SK-N-MC (cell line): ENCODE measurements at regions not wholly inside any gene's neighbourhood (a gene's known extent, or its start where the extent isn't known, plus 50 kb on each side); places are given as distances from the start of the nearest gene placed in this dataset.

Experiments
- EZH2 ChIP-seq: fragments of 200-600 bp; sonication (generic); IDR thresholded peaks from one replicate; pipeline ENCODE4 v1.6.1; 2017; ENCODE audit warnings: antibody characterized with exemption
- FOXP2 ChIP-seq: optimal IDR thresholded peaks from 2 replicates; pipeline ENCODE3; 2011; ENCODE audit warnings: mild to moderate bottlenecking, moderate library complexity; ENCODE audit not compliant: insufficient read depth; ENCODE audit errors: extremely low read length, control extremely low read depth
- POLR2AphosphoS5 ChIP-seq: IDR thresholded peaks from 2 replicates; pipeline ENCODE4 v1.6.1; 2012; ENCODE audit warnings: mild to moderate bottlenecking, low read depth, low read length, borderline replicate concordance

DNA sequence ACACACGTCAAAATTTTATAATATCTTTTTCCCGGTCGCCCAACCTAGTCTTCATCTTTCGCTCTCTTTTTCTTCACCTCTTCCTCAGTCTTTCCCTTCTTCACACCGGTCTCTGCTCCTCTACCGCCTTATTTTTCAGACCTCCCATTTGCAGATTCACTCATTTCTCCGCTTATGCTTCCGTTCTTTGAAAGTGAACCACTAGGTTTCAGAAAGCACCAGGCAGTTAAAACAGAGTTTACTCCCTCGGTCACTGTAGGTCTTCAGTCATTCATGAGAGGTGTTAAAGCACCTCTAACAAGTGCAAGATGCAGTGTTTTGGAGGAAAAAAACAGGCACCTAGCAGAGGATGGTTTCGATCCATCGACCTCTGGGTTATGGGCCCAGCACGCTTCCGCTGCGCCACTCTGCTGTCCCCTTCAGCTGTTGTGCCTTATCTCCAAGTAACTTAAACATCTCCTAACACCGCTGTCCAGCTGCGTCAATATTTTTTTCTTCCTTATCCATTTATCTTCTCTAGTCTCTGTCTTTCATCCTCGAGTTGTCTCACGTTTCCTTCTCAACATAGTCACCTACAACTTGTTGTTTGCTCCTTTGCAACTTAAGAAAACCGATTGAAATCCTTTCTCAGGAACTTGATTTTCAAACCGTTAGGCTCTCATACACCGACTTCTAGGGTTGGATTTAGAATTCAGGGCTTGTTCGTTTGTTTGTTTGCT, 119.7 kb upstream of the ZNF184 start:
- no peak for TF ChIP-seq EZH2
- TF ChIP-seq POLR2AphosphoS5 = no peak
- TF ChIP-seq FOXP2 = no peak
